WTC11 (cell line): ENCODE measurements at regions not wholly inside any gene's neighbourhood (a gene's known extent, or its start where the extent isn't known, plus 50 kb on each side); places are given as distances from the start of the nearest gene placed in this dataset.
A peak's percentile ranks its signal among the peaks of the same experiment; 100 is the strongest.

Experiments
- ATAC-seq: fragments of 200-7000 bp; cut with Tn5 transposase; 2 replicates; pipeline ENCODE4 v1.10.0; 2021; ENCODE audit warnings: mild to moderate bottlenecking, moderate library complexity
- CTCF ChIA-PET: fragments of 300-600 bp; sonication (Branson Sonifier 250); formaldehyde crosslinking; loops from one replicate; lab custom pipeline; 2021; ENCODE audit warnings: antibody characterized with exemption; lab: Charles Lee
- POLR2A ChIA-PET: fragments of 350-600 bp; sonication (Branson Sonifier 250); formaldehyde crosslinking; loops from one replicate; lab custom pipeline; 2021; ENCODE audit warnings: antibody characterized with exemption; lab: Charles Lee
- DNase-seq: peaks from one replicate; pipeline ENCODE4 v3.0.0; 2021; ENCODE audit warnings: low spot score
- H3K27ac Mint-ChIP-seq: 2 replicates; pipeline ENCODE4 v1.8.0; 2021; ENCODE audit warnings: mixed read lengths
- H3K27me3 Mint-ChIP-seq: 2 replicates; pipeline ENCODE4 v1.8.0; 2021; ENCODE audit warnings: low read depth, mild to moderate bottlenecking, moderate library complexity, mixed read lengths
- H3K36me3 Mint-ChIP-seq: 2 replicates; pipeline ENCODE4 v1.8.0; 2021; ENCODE audit warnings: mixed read lengths
- H3K4me1 Mint-ChIP-seq: 2 replicates; pipeline ENCODE4 v1.8.0; 2022; ENCODE audit warnings: mixed read lengths
- H3K4me3 Mint-ChIP-seq: 2 replicates; pipeline ENCODE4 v1.8.0; 2021; ENCODE audit warnings: mild to moderate bottlenecking, moderate library complexity, mixed read lengths
- H3K9me3 Mint-ChIP-seq: 2 replicates; pipeline ENCODE4 v1.8.0; 2021; ENCODE audit warnings: mixed read lengths
- CREM ChIP-seq: sonication (generic); formaldehyde crosslinking; IDR thresholded peaks from 2 replicates; pipeline ENCODE4 v1.8.1; 2022; ENCODE audit warnings: mild to moderate bottlenecking, missing genetic modification reagents, moderate library complexity
- FOXJ3 ChIP-seq: sonication (generic); formaldehyde crosslinking; IDR thresholded peaks from 2 replicates; pipeline ENCODE4 v1.9.0; 2021; ENCODE audit warnings: missing genetic modification reagents, mild to moderate bottlenecking, borderline replicate concordance
- GABPB1 ChIP-seq: sonication (generic); formaldehyde crosslinking; IDR thresholded peaks from 2 replicates; pipeline ENCODE4 v1.8.1; 2023; ENCODE audit warnings: mild to moderate bottlenecking, missing genetic modification reagents
- MXD4 ChIP-seq: fragments of 250-450 bp; sonication (Bioruptor Pico); IDR thresholded peaks from 2 replicates; pipeline ENCODE4 v1.8.0; 2021; ENCODE audit warnings: mild to moderate bottlenecking, moderate library complexity, borderline replicate concordance
- NFE2L1 ChIP-seq: sonication (generic); formaldehyde crosslinking; IDR thresholded peaks from 2 replicates; pipeline ENCODE4 v1.8.1; 2023; ENCODE audit warnings: missing genetic modification reagents
- PRRX2 ChIP-seq: fragments of 250-450 bp; sonication (Bioruptor Pico); IDR thresholded peaks from 2 replicates; pipeline ENCODE4 v1.8.0; 2021; ENCODE audit warnings: mild to moderate bottlenecking
- RELA ChIP-seq: sonication (generic); formaldehyde crosslinking; IDR thresholded peaks from 2 replicates; pipeline ENCODE4 v1.8.1; 2022; ENCODE audit warnings: missing genetic modification reagents, mild to moderate bottlenecking, borderline replicate concordance
- TCF7 ChIP-seq: sonication (generic); formaldehyde crosslinking; IDR thresholded peaks from 2 replicates; pipeline ENCODE4 v1.8.0; 2022; ENCODE audit warnings: mild to moderate bottlenecking, low read depth, missing genetic modification reagents, moderate library complexity
- ZNF138 ChIP-seq: sonication (generic); formaldehyde crosslinking; conservative IDR thresholded peaks from 2 replicates; pipeline ENCODE4 v1.8.1; 2022; ENCODE audit warnings: mild to moderate bottlenecking, moderate library complexity, missing genetic modification reagents
- ZNF219 ChIP-seq: sonication (generic); formaldehyde crosslinking; IDR thresholded peaks from 2 replicates; pipeline ENCODE4 v1.8.0; 2023; ENCODE audit warnings: missing genetic modification reagents, mild to moderate bottlenecking, borderline replicate concordance
- ZNF317 ChIP-seq: sonication (generic); formaldehyde crosslinking; IDR thresholded peaks from 2 replicates; pipeline ENCODE4 v1.8.1; 2023; ENCODE audit warnings: low read depth, mild to moderate bottlenecking, moderate library complexity, missing genetic modification reagents, borderline replicate concordance
- TF ChIP-seq, protein P1 (sequence below): sonication (generic); formaldehyde crosslinking; IDR thresholded peaks from 2 replicates; pipeline ENCODE4 v1.8.1; 2023; ENCODE audit warnings: mild to moderate bottlenecking, moderate library complexity, missing genetic modification reagents
- TF ChIP-seq, protein P2 (sequence below): sonication (generic); formaldehyde crosslinking; IDR thresholded peaks from 2 replicates; pipeline ENCODE4 v1.8.1; 2022; ENCODE audit warnings: mild to moderate bottlenecking, moderate library complexity, missing genetic modification reagents
- TF ChIP-seq, protein P3 (sequence below): sonication (generic); formaldehyde crosslinking; IDR thresholded peaks from 2 replicates; pipeline ENCODE4 v1.8.0; 2022; ENCODE audit warnings: mild to moderate bottlenecking, missing genetic modification reagents
- TF ChIP-seq, protein P4 (sequence below): fragments of 250-450 bp; sonication (Bioruptor Pico); IDR thresholded peaks from 2 replicates; pipeline ENCODE4 v1.8.0; 2021; ENCODE audit warnings: mild to moderate bottlenecking
- TF ChIP-seq, protein P5 (sequence below): sonication (generic); formaldehyde crosslinking; IDR thresholded peaks from 2 replicates; pipeline ENCODE4 v1.8.1; 2022; ENCODE audit warnings: mild to moderate bottlenecking, missing genetic modification reagents, moderate library complexity, borderline replicate concordance
- TF ChIP-seq, protein P6 (sequence below): sonication (generic); formaldehyde crosslinking; IDR thresholded peaks from 2 replicates; pipeline ENCODE4 v1.8.0; 2023; ENCODE audit warnings: missing genetic modification reagents, mild to moderate bottlenecking, borderline replicate concordance
- TF ChIP-seq, protein P7 (sequence below): sonication (generic); formaldehyde crosslinking; IDR thresholded peaks from 2 replicates; pipeline ENCODE4 v1.8.1; 2023; ENCODE audit warnings: mild to moderate bottlenecking, missing genetic modification reagents

DNA sequence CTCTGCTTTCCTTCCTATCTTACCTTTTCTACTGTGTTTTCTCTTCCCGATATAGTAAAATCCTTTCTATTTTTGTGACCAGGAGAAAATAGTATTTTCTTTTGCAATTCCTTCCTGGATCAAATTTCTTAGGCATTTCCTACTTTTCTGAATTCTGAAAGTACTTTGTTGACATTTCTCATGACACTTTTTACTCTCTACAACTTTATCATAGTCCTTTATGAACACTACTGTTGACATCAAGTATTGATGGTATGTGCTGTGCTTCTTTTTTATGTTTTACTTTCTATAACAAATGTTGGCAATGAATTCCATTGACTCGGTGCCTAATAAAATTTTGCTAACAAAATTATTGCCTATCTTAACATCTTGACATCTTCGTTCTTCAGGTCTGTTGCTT lies 217.7 kb upstream of the TCF4 start (continued):
- TF ChIP-seq, protein P1, sequence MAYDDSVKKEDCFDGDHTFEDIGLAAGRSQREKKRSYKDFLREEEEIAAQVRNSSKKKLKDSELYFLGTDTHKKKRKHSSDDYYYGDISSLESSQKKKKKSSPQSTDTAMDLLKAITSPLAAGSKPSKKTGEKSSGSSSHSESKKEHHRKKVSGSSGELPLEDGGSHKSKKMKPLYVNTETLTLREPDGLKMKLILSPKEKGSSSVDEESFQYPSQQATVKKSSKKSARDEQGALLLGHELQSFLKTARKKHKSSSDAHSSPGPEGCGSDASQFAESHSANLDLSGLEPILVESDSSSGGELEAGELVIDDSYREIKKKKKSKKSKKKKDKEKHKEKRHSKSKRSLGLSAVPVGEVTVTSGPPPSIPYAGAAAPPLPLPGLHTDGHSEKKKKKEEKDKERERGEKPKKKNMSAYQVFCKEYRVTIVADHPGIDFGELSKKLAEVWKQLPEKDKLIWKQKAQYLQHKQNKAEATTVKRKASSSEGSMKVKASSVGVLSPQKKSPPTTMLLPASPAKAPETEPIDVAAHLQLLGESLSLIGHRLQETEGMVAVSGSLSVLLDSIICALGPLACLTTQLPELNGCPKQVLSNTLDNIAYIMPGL (CRISPR knock-in tag) = no peak

DNA sequence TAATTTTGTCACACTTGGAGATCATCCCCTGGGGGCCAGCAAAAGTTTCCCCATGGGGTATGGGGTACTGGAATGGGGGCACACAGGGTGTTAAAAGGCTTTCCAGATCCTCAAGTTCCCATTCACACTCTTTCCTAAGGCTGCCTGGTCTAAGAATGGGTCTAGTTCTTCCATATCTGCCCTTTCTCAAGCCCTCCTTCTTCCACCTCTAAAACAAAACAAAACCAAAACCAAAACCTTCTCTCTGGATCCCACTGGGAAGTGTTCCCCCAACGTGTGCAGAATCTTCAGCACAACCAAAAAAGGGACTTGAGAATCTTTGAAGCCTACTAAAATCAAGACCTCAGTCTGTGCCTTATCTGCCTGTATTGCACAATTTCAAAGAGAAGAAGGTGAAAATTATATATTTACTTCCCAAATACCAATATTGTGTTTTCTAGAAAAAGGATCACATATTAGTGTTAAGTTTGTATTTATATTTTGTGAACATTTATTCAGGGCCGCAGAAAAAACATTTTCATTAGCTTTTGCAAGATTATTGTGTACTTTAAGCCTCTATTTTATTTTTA lies 207.2 kb upstream of the TCF4 start:
- Mint-ChIP-seq H3K36me3 (peaks cover 18% of the 10 kb centered on the region), H3K4me3 (no peak overlapping the region), H3K27me3 (no peaks in the 10 kb centered on the region), H3K27ac (no peak overlapping the region), H3K4me1 (peaks cover 5% of the 10 kb centered on the region), H3K9me3 (peaks cover 8% of the 10 kb centered on the region; the same call in 1 of the 2 replicates)
- ChIA-PET CTCF (no interaction called here), POLR2A (no interaction called here)
- DNase-seq = no peak
- TF ChIP-seq, protein P2, sequence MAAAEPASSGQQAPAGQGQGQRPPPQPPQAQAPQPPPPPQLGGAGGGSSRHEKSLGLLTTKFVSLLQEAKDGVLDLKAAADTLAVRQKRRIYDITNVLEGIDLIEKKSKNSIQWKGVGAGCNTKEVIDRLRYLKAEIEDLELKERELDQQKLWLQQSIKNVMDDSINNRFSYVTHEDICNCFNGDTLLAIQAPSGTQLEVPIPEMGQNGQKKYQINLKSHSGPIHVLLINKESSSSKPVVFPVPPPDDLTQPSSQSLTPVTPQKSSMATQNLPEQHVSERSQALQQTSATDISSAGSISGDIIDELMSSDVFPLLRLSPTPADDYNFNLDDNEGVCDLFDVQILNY (CRISPR knock-in tag) = no peak
- TF ChIP-seq NFE2L1 (CRISPR knock-in tag) = no peak
- TF ChIP-seq PRRX2 (CRISPR knock-in tag) = no peak
- no peak for TF ChIP-seq FOXJ3 (CRISPR knock-in tag)
- ATAC-seq = no peak

DNA sequence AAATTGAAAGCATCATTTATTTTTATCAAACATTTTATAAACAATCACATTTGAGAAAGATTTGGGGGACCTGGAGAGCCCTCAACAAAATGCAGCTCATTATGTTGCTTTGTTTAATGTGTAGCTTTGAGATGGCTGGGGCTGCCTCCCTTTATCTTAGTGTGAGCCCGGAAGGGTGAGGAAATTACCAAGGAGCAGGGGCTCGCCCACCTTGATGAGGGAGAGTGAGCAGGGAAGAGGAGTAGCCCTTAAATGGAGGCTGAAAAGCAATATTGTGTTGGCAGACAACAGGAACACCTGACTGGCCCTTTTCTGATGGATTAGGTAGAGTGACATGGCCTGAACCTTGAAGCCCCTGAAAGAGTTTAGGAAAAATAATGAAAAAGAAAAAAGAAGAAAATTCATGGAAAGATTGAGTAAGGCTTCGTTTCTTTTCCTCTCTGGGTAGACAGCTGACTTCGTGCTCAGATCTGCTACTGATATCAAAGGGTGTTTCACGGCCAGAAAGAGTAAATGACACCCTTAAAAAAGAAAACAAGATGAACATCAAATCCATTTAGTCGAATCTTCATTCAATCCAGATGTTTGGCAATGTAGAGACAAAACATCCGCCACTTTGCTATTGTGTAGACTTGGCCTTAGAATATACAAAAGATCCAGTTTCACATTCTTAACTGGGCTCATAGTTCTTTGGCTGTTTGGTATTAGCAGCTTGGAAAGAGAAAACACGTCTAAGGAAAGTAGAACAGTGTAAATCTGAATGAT lies 206.5 kb upstream of the TCF4 start:
- CTCF ChIA-PET = interaction anchor here (1.0 kb wide), 1 partner anchor 13 kb away, joined by 5 read pairs; no protein-coding TSS in a partner anchor
- DNase-seq = no peak
- Mint-ChIP-seq H3K4me3 (no peak overlapping the region), H3K27ac (no peak overlapping the region), H3K27me3 (no peaks in the 10 kb centered on the region), H3K4me1 (peaks cover 5% of the 10 kb centered on the region), H3K36me3 (peaks cover 21% of the 10 kb centered on the region), H3K9me3 (peaks cover 10% of the 10 kb centered on the region)
- POLR2A ChIA-PET = no interaction called here
- TF ChIP-seq, protein P3, sequence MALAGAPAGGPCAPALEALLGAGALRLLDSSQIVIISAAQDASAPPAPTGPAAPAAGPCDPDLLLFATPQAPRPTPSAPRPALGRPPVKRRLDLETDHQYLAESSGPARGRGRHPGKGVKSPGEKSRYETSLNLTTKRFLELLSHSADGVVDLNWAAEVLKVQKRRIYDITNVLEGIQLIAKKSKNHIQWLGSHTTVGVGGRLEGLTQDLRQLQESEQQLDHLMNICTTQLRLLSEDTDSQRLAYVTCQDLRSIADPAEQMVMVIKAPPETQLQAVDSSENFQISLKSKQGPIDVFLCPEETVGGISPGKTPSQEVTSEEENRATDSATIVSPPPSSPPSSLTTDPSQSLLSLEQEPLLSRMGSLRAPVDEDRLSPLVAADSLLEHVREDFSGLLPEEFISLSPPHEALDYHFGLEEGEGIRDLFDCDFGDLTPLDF (CRISPR knock-in tag) = no peak
- TF ChIP-seq GABPB1 (CRISPR knock-in tag) (no peak), ZNF317 (CRISPR knock-in tag) (no peak), TCF7 (CRISPR knock-in tag) (no peak), ZNF219 (no peak), CREM (CRISPR knock-in tag) (no peak), ZNF138 (CRISPR knock-in tag) (no peak), MXD4 (CRISPR knock-in tag) (no peak), RELA (CRISPR knock-in tag) (no peak)
- TF ChIP-seq, protein P4, sequence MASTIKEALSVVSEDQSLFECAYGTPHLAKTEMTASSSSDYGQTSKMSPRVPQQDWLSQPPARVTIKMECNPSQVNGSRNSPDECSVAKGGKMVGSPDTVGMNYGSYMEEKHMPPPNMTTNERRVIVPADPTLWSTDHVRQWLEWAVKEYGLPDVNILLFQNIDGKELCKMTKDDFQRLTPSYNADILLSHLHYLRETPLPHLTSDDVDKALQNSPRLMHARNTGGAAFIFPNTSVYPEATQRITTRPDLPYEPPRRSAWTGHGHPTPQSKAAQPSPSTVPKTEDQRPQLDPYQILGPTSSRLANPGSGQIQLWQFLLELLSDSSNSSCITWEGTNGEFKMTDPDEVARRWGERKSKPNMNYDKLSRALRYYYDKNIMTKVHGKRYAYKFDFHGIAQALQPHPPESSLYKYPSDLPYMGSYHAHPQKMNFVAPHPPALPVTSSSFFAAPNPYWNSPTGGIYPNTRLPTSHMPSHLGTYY (CRISPR knock-in tag) = no peak
- TF ChIP-seq, protein P5, sequence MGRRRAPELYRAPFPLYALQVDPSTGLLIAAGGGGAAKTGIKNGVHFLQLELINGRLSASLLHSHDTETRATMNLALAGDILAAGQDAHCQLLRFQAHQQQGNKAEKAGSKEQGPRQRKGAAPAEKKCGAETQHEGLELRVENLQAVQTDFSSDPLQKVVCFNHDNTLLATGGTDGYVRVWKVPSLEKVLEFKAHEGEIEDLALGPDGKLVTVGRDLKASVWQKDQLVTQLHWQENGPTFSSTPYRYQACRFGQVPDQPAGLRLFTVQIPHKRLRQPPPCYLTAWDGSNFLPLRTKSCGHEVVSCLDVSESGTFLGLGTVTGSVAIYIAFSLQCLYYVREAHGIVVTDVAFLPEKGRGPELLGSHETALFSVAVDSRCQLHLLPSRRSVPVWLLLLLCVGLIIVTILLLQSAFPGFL (CRISPR knock-in tag) = no peak
- TF ChIP-seq, protein P6, sequence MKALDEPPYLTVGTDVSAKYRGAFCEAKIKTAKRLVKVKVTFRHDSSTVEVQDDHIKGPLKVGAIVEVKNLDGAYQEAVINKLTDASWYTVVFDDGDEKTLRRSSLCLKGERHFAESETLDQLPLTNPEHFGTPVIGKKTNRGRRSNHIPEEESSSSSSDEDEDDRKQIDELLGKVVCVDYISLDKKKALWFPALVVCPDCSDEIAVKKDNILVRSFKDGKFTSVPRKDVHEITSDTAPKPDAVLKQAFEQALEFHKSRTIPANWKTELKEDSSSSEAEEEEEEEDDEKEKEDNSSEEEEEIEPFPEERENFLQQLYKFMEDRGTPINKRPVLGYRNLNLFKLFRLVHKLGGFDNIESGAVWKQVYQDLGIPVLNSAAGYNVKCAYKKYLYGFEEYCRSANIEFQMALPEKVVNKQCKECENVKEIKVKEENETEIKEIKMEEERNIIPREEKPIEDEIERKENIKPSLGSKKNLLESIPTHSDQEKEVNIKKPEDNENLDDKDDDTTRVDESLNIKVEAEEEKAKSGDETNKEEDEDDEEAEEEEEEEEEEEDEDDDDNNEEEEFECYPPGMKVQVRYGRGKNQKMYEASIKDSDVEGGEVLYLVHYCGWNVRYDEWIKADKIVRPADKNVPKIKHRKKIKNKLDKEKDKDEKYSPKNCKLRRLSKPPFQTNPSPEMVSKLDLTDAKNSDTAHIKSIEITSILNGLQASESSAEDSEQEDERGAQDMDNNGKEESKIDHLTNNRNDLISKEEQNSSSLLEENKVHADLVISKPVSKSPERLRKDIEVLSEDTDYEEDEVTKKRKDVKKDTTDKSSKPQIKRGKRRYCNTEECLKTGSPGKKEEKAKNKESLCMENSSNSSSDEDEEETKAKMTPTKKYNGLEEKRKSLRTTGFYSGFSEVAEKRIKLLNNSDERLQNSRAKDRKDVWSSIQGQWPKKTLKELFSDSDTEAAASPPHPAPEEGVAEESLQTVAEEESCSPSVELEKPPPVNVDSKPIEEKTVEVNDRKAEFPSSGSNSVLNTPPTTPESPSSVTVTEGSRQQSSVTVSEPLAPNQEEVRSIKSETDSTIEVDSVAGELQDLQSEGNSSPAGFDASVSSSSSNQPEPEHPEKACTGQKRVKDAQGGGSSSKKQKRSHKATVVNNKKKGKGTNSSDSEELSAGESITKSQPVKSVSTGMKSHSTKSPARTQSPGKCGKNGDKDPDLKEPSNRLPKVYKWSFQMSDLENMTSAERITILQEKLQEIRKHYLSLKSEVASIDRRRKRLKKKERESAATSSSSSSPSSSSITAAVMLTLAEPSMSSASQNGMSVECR (CRISPR knock-in tag) = no peak
- TF ChIP-seq, protein P7, sequence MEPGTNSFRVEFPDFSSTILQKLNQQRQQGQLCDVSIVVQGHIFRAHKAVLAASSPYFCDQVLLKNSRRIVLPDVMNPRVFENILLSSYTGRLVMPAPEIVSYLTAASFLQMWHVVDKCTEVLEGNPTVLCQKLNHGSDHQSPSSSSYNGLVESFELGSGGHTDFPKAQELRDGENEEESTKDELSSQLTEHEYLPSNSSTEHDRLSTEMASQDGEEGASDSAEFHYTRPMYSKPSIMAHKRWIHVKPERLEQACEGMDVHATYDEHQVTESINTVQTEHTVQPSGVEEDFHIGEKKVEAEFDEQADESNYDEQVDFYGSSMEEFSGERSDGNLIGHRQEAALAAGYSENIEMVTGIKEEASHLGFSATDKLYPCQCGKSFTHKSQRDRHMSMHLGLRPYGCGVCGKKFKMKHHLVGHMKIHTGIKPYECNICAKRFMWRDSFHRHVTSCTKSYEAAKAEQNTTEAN = no peak
- peak; percentile 51 for ATAC-seq
